Mesodermal cell (in vitro differentiated cells): ENCODE measurements at regions not wholly inside any gene's neighbourhood (a gene's known extent, or its start where the extent isn't known, plus 50 kb on each side); places are given as distances from the start of the nearest gene placed in this dataset.
"Not testable (repeated sequence)": the region's sequence is repeated elsewhere in the genome, so short reads cannot be mapped to it uniquely, and the experiment has no call there.

ENCODE experiments used
- H3K27ac ChIP-seq: 2 replicates; pipeline ENCODE4 v1.7.0; 2013; ENCODE audit warnings: mild to moderate bottlenecking, low read depth, low read length, moderate library complexity; ENCODE audit not compliant: severe bottlenecking
- H3K36me3 ChIP-seq: 2 replicates; pipeline ENCODE4 v1.7.1; 2013; ENCODE audit warnings: mild to moderate bottlenecking, low read length, moderate library complexity; ENCODE audit not compliant: control insufficient read depth, insufficient read depth
- H3K4me1 ChIP-seq: one replicate; pipeline ENCODE4 v1.7.1; 2013; ENCODE audit warnings: mild to moderate bottlenecking, low read length; ENCODE audit not compliant: insufficient read depth, control insufficient read depth, poor library complexity, severe bottlenecking
- H3K4me3 ChIP-seq: 2 replicates; pipeline ENCODE4 v1.7.0; 2013; ENCODE audit warnings: low read length, control low read depth, mild to moderate bottlenecking; ENCODE audit not compliant: insufficient read depth, poor library complexity, severe bottlenecking; ENCODE audit errors: extremely low read depth
- H3K9me3 ChIP-seq: 2 replicates; pipeline ENCODE4 v1.7.1; 2013; ENCODE audit warnings: mild to moderate bottlenecking, low read length, moderate library complexity; ENCODE audit not compliant: control insufficient read depth
- whole genome bisulfite sequencing, 2 experiments: methylation state at CpG; one replicate each; pipeline ENCODE4 v1.1.5; 2013; ENCODE audit warnings: missing lambda C conversion rate in 2 of 2; ENCODE audit not compliant: insufficient coverage in 2 of 2; 5-methylcytosine and 5-hydroxymethylcytosine counted together

DNA sequence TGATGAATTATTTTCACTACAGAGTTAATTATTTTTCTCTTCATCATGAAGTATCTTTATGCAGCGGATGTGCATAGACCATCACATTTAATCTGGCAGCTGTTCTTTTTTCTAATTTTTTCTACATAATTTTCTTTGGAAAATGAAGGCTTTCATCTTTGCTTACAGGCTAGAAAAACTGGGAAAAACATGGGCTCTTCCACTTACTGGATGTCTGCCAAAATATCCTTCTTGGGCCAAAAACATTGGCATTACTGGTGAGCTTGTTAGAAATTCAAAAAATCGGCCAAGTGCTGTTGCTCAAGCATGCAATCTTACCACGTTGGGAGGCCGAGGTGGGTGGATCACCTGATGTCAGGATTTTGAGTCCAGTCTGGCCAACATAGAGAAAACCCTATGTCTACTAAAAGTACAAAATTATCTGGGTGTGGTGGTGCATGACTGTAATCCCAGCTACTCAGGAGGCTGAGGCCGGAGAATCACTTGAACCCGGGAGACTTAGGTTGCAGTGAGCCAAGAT lies 176.8 kb downstream of the ZNF737 start:
- Histone ChIP-seq H3K4me1 (no peaks in the 10 kb centered on the region), H3K27ac (no peak overlapping the region), H3K4me3 (no peak overlapping the region), H3K9me3 (peaks cover 8% of the 10 kb centered on the region), H3K36me3 (no peaks in the 10 kb centered on the region)
- 80 to 95% methylated on average over 1 to 5 of the region's 6 CpGs for WGBS, 2 experiments

DNA sequence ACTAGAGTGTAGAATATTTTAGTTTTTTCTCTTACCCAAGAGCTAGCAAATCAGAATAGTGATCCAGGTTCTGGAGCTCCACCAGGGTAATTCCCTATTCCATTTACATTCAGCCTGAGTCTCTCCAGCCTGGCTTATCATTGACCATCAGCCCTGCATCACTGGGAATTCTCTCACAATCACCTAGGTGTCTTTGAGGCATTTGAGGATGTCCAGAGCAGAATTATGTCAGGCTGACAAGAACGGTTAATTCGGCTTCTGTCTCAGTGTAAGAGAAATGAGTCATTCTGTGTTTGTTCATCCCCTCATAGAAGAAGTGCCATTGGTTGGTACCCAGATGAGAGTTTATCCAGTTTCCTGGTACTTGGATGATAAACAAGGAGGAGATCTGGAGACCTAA lies 180.5 kb downstream of the ZNF737 start:
- Histone ChIP-seq H3K36me3 (no peaks in the 10 kb centered on the region), H3K9me3 (no peaks in the 10 kb centered on the region), H3K27ac (no peak overlapping the region), H3K4me1 (no peaks in the 10 kb centered on the region), H3K4me3 (no peak overlapping the region)
- WGBS, 2 experiments = 87 to 92% methylated on average over 2 of the region's 2 CpGs

DNA sequence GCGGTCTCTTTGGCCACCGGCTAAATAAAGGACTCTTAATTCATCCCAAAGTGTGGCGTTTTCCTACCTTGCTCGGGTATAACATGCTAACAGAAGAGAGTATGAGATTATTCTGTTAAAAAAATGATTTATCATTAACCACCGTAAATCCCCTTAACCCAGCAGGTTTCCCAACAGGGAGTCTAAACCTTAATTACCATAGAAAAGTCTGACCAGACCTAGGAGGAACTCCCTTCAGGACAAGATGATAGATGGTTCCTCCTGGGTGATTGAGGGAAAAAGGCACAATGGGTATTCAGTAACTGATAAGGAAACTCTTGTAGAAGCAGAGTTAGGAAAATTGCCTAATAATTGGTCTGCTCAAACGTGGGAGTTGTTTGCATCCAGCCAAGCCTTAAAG lies 193.7 kb downstream of the ZNF737 start:
- no peaks in the 10 kb centered on the region for H3K36me3 ChIP-seq
- H3K9me3 ChIP-seq = peaks cover 3% of the 10 kb centered on the region
- H3K4me1 ChIP-seq = no peaks in the 10 kb centered on the region
- WGBS, 2 experiments = 40% methylated on average over 2 of the region's 6 CpGs; no CpG with 5 or more reads in 1 of the 2 experiments
- peak overlapping the region; percentile 18 for H3K27ac ChIP-seq
- H3K4me3 ChIP-seq = no peak overlapping the region

DNA sequence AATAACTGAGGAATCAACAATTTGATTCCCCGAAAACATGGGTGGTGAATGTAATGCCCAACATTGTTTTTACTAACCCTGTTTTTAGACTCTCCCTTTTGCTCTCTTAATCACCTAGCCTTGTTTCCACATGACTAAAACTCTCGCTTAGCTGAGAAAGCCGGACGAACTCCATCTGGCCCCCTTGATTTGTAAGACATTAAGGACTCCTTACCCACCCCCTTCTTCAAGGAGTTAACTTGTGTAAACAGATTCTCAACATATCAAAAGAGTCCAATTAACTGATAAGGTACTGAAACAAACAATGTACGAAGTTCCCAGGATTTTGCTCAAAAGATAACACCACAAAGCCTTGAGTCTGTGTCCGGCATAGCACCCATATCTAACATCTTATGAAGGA lies 194.3 kb downstream of the ZNF737 start:
- not testable (repeated sequence) for H3K4me1 ChIP-seq, H3K27ac ChIP-seq, H3K4me3 ChIP-seq, H3K9me3 ChIP-seq, H3K36me3 ChIP-seq
- WGBS, 2 experiments = 20 to 42% methylated on average over 1 to 3 of the region's 6 CpGs

DNA sequence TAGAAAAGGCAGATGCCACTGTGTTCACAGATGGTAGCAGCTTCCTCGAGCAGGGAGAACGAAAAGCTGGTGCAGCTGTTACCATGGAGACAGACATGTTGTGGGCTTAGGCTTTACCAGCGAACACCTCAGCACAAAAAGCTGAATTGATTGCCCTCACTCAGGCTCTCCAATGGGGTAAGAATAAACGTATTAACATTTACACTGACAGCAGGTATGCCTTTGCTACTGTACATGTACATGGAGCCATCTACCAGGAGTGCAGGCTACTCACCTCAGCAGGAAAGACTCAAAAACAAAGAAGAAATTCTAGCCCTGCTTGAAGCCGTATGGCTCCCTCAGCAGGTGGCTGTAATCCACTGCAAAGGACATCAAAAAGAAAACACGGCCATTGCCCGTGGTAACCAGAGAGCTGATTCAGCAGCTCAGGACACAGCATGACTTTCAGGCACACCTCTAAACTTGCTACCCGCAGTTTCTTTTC lies 197.7 kb downstream of the ZNF737 start:
- Histone ChIP-seq H3K27ac (peak overlapping the region; percentile 7), H3K36me3 (no peaks in the 10 kb centered on the region), H3K4me3 (no peak overlapping the region), H3K4me1 (peaks cover 6% of the 10 kb centered on the region), H3K9me3 (no peaks in the 10 kb centered on the region)
- 25 to 42% methylated on average over 4 to 7 of the region's 8 CpGs for WGBS, 2 experiments

DNA sequence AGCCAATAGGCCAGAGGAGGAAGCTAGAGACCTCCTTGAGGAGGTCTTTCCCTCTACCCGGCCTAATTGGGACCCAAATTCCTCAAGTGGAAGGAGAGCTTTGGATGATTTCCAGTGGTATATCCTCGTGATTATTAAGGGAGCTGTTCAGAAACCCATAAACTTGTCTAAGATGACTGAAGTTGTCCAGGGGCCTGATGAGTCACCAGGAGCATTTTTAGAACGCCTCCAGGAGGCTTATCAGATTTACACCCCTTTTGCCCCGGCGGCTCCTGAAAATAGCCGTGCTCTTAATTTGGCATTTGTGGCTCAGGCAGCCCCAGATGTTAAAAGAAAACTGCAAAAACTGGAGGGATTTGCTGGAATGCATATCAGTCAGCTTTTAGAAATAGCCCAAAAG lies 198.1 kb downstream of the ZNF486 start:
- peaks cover 6% of the 10 kb centered on the region for H3K4me1 ChIP-seq
- H3K36me3 ChIP-seq = no peaks in the 10 kb centered on the region
- H3K27ac ChIP-seq = peak overlapping the region; percentile 57
- no peak overlapping the region for H3K4me3 ChIP-seq
- no peaks in the 10 kb centered on the region for H3K9me3 ChIP-seq
- 74 to 79% methylated on average over 5 of the region's 6 CpGs for WGBS, 2 experiments

DNA sequence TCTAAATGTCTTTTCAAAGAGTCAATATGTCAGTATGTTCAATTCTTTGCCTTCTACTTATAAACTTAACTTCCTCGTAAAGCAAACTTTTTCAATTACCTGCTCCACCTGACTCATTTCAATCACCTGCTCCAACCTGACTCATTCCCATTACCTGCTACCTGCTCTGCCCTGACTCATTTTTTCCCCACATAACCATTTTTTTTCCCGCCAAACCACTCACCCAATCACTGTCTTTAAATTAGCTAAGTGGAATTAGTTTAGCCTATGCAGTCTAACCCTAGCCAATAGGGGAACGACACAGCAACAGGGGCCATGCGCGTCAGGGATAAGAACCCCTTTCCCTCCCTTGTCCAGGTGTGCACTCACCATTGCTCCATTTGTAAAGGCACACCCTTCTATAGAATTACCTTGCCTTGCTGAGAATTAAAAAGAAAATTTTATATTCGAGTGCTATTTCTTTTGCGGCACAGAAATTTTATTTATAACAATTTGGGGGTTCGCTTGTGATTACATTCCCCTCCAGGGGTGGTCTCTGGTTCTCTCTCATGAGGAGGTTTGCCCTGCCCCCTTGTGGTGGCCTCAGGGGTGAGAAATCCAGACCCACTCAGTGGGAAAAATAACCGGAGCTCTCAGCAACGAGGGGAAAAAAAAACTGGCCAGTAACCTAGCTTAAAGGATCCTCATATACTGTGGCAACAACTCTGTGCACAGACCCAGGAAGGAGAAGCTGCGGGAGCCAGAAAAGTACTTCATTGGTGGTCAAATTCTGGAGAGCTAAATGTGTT lies 193.1 kb downstream of the ZNF486 start:
- no peak overlapping the region for H3K4me3 ChIP-seq
- H3K9me3 ChIP-seq = no peaks in the 10 kb centered on the region
- no peaks in the 10 kb centered on the region for H3K36me3 ChIP-seq
- no peak overlapping the region for H3K27ac ChIP-seq
- WGBS, 2 experiments = 81 to 84% methylated on average over 5 to 6 of the region's 11 CpGs
- peaks cover under 1% of the 10 kb centered on the region for H3K4me1 ChIP-seq

DNA sequence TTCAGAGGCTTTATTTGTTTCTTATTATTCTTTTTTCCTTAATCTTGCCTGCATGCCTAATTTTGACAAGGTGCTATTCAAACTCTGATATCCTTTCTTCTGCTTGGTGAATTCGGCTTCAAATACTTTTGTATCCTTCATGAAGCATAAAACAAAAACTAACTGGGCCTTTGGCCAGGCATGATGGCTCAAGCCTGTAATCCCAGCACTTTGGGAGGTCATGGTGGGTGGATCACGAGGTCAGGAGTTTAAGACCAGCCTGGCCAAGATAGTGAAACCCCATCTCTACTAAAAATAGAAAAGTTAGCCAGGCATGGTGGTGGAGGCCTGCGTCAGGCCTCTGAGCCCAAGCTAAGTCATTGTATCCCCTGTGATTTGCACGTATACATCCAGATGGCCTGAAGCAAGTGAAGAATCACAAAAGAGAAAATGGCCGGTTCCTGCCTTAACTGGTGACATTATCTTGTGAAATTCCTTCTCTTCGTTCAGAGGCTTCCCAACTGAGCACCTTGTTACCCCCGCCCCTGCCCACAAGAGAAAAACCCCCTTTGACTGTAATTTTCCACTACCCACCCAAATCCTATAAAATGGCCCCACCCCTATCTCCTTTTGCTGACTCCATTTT lies 191.9 kb downstream of the ZNF486 start:
- 68 to 82% methylated on average over 5 to 6 of the region's 7 CpGs for WGBS, 2 experiments
- not testable (repeated sequence) for H3K9me3 ChIP-seq, H3K4me1 ChIP-seq, H3K4me3 ChIP-seq, H3K27ac ChIP-seq, H3K36me3 ChIP-seq

DNA sequence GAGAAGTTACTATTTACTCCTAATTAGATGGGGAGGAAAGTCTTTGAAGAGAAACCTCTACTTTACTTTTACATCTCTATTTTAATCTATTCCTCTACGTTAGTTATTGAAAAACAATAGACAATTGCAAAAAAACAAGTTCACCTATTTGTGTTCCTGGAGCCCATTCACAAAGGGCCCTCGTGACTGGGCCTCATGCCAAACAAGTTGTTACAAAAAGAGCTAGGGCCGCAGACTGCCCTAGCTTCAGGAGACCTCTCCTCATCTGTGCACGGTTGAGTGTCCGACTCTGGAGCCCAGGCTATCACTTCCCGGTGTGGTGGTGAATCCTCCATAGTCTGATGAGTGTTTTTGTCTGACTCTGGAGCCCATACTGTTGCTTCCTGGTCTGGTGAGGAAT lies 190.9 kb downstream of the ZNF486 start:
- H3K36me3 ChIP-seq = no peaks in the 10 kb centered on the region
- H3K4me3 ChIP-seq = no peak overlapping the region
- WGBS, 2 experiments = 100% methylated on average over 1 to 4 of the region's 6 CpGs
- no peaks in the 10 kb centered on the region for H3K9me3 ChIP-seq
- H3K4me1 ChIP-seq = no peaks in the 10 kb centered on the region
- H3K27ac ChIP-seq = no peak overlapping the region

DNA sequence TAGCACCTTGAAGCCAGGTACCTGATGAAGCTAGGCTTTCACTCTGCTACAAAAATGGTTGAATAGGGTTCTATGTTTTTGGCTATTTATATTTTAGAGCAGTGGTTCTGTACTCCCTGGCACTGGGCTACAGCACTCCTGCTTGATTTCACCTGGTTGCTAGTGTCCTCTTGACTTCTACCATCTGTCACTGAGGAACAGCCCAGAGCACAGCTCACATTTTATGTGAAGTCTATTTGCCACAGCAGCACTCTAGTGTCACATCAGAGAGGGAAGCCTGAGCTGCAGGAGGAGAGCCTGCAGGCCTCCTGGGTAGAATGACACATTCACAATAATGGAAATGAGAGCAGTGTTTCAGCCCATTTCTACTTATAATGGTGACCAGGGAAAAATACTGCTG lies 184.2 kb downstream of the ZNF486 start:
- no peak overlapping the region for H3K4me3 ChIP-seq
- H3K36me3 ChIP-seq = no peaks in the 10 kb centered on the region
- H3K27ac ChIP-seq = no peak overlapping the region

DNA sequence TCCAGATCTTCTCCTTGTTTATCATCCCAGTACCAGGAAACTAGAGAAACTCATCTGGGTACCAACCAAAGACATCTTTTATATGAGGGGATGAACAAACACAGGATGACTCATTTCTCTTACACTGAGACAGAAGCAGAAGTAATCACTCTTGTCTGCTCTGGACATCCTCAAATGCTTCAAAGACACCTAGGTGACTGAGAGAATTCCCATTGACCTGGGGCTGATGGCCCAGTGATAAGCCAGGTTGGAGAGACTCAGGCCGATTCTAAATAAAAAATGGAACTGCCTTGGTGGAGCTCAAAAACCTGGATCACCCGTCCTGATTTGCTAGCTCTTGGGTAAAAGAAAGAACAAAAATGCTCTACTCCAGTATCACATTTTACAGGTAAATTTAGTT lies 182.2 kb downstream of the ZNF486 start:
- Histone ChIP-seq H3K4me1 (no peaks in the 10 kb centered on the region), H3K4me3 (no peak overlapping the region), H3K36me3 (no peaks in the 10 kb centered on the region), H3K27ac (no peak overlapping the region), H3K9me3 (no peaks in the 10 kb centered on the region)
- 80 to 86% methylated on average over 1 of the region's 2 CpGs for WGBS, 2 experiments

More for the DNA sequence above, 184.2 kb downstream of the ZNF486 start:
- no peaks in the 10 kb centered on the region for H3K4me1 ChIP-seq
- no peaks in the 10 kb centered on the region for H3K9me3 ChIP-seq
